HG02973 (cell line): ENCODE measurements at regions not wholly inside any gene's neighbourhood (a gene's known extent, or its start where the extent isn't known, plus 50 kb on each side); places are given as distances from the start of the nearest gene placed in this dataset.
"Not testable (repeated sequence)": the region's sequence is repeated elsewhere in the genome, so short reads cannot be mapped to it uniquely, and the experiment has no call there.

Experiments
- ATAC-seq: cut with Tn5 transposase; IDR thresholded peaks from one replicate; pipeline ENCODE4 v1.9.1; 2021; ENCODE audit warnings: moderate library complexity; ENCODE audit not compliant: unreplicated experiment

GRCh38 chr5:162603443-162604070 lies 536.0 kb downstream of the GABRG2 start:
- no peak for ATAC-seq

- ATAC-seq = no peak
These were observed 540.3 kb downstream of the GABRG2 start for GRCh38 chr5:162607879-162608278.

GRCh38 chr5:162621726-162622263 lies 554.2 kb downstream of the GABRG2 start:
- ATAC-seq = not testable (repeated sequence)

GRCh38 chr5:162624110-162624509 lies 556.5 kb downstream of the GABRG2 start:
- no peak for ATAC-seq

- ATAC-seq = no peak
These were observed 569.9 kb downstream of the GABRG2 start for GRCh38 chr5:162637481-162637880.

- ATAC-seq = no peak
These were observed 571.3 kb downstream of the GABRG2 start for GRCh38 chr5:162638849-162639248.

- ATAC-seq = no peak
These were observed 573.7 kb downstream of the GABRG2 start for GRCh38 chr5:162641142-162641813.

GRCh38 chr5:162654661-162655405 lies 587.3 kb downstream of the GABRG2 start:
- no peak for ATAC-seq

- ATAC-seq = no peak
These were observed 589.5 kb downstream of the GABRG2 start for GRCh38 chr5:162657076-162657475.

- no peak for ATAC-seq
These were observed 597.3 kb downstream of the GABRG2 start for GRCh38 chr5:162664846-162665245.

GRCh38 chr5:162668926-162669325 lies 601.4 kb downstream of the GABRG2 start:
- ATAC-seq = no peak

GRCh38 chr5:162672061-162672460 lies 604.5 kb downstream of the GABRG2 start:
- no peak for ATAC-seq

- no peak for ATAC-seq
These were observed 615.7 kb downstream of the GABRG2 start for GRCh38 chr5:162683284-162683683.

- no peak for ATAC-seq
These were observed 616.6 kb downstream of the GABRG2 start for GRCh38 chr5:162684145-162684544.

- no peak for ATAC-seq
These were observed 617.7 kb downstream of the GABRG2 start for GRCh38 chr5:162685302-162685701.

- ATAC-seq = not testable (repeated sequence)
These were observed 628.7 kb downstream of the GABRG2 start for GRCh38 chr5:162696272-162696671.

GRCh38 chr5:162699361-162699760 lies 631.8 kb downstream of the GABRG2 start:
- no peak for ATAC-seq

- ATAC-seq = no peak
These were observed 636.3 kb downstream of the GABRG2 start for GRCh38 chr5:162703914-162704313.

- ATAC-seq = no peak
These were observed 643.7 kb downstream of the GABRG2 start for GRCh38 chr5:162711244-162711643.

- no peak for ATAC-seq
These were observed 652.1 kb downstream of the GABRG2 start for GRCh38 chr5:162719720-162720119.

- ATAC-seq = no peak
These were observed 653.6 kb downstream of the GABRG2 start for GRCh38 chr5:162721125-162721524.

- no peak for ATAC-seq
These were observed 684.8 kb upstream of the CCNG1 start for GRCh38 chr5:162752612-162753011.
